ENCODE measurements at regions not wholly inside any gene's neighbourhood (a gene's known extent, or its start where the extent isn't known, plus 50 kb on each side); places are given as distances from the start of the nearest gene placed in this dataset.
A peak's percentile ranks its signal among the peaks of the same experiment; 100 is the strongest.

DNA sequence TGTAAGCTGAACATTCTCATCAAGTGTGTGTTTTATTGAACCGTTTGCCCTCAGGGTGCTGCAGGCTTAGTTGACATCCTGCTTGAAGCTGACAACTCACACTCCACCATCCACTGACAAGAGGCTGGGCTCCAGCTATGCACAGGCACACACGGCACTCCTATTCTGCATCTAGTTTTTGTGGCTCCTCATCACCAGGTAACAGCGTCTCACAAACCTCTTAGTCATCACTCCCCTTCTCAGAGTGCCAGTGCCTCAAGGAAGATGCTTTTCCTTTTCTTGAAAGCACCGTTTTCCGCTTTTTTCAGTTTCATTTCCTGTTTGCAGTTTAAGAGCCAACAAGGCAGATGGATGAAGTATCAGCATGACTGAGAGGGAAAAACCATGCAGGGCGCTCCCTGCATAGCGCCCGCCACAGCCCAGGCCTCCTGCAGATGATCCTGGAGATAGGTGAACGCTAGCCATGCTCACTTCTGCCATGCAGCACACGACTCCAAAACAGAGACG is 491.2 kb downstream of the COG6 start:
- no peak for DNase-seq (ENCODE audit: low read depth)

DNA sequence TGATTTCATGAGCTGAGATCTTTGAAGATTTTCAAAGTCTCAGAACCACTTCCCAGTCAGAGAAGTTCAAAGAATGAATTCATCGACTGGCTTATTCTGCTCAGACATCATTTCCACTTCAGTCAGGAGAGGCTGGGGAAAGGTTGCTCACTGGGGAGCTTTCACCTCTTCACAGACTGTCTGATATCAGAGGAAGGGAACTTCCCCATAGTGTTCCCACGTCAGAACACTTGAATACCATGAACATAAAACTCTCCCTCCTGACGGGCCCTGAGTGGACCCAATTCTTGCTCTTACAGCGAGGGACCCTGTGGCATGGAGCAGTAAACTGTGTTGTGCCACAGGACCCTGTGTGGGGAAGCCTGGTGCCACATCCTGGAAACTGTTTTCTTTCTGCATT is 492.6 kb downstream of the COG6 start:
- DNase-seq (ENCODE audit: low read depth): peak; percentile 9

DNA sequence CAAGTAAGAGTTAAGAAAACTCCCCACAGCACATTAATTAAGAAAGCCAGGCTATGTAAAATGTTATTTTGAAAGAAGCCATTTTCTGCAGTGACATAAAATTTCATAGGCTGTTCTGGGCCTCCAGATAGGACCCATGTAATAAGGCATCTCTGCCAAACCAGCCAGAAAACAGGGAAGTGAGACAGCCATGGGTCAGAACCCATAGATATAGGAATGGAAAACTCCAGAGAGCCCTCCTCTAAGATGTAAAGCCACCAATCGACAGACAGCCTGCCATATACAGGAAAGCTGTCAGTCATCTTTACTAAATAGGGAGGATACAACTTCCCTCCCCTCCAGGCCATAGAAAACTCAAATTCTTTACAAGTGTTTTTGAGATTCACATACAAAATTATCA is 493.3 kb downstream of the COG6 start:
- no peak for DNase-seq (ENCODE audit: low read depth)

DNA sequence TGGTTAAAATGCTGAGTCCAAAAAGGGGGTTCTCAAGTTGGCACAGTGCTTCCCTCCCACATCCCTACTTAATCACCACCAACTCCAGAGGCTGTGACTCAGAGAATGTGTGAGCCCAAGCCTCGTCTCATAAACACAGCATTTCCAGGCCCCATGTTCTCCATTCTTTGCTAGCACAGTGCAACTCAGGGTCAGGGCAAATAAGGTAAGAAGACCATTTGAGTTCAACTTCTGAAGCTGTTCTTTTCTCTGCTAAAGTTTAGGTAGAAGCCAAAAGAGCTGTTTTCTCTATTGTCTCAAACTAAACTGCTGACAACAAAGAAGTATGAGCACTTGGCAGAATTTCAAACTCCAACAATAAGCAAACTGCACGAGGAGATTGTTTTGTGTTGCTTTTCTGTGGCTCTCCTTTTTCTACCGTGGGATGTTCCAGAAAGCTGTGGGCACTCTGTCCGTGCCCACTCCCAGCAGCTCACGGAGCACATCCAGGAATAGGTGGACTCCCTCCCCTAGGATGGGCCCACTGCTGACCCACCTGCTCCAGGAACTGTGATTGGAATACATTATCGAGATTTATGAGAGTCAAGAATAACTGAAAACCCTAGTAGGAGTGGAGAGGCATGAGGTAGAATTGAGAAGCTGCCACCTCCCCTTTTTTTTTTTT is 494.3 kb downstream of the COG6 start:
- no peak for DNase-seq (ENCODE audit: low read depth)

DNA sequence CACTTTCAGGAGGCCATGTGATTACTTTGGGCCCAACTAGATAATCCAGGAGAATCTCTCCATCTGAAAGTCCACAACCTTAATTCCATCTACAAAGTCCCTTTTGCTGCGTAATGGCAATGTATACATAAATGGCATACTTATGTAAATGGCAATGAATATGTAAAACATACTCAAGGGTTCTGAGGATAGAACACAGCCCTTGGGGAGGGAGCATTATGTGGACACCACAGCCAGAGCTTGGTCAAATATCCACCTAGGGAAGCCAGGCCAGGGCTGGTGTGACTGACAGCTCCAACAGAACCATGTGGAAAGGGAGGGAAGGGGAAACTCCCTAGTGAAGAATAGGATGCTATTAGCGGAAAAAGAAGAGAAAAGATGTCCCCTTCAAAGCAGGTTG is 496.2 kb downstream of the COG6 start:
- no peak for DNase-seq (ENCODE audit: low read depth)

DNA sequence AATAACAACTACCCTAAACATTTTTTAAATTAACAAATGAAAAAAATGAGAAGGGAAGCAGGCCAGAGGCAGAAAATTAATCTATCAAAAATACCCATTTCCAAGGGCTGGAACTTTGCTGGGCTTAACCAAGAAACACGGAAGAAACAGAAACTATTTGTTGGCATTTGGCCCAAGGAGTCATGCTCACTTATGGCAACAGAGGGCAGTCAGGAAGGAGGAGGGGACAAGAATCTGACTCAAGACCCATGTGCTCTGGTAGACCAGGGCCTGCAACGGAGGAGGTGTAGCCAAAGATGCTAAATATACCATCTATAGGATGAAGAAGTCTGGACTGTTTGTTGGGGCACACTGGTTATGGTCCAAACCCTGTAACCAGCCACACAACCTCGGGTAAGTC is 496.7 kb downstream of the COG6 start:
- DNase-seq (ENCODE audit: low read depth): no peak

DNA sequence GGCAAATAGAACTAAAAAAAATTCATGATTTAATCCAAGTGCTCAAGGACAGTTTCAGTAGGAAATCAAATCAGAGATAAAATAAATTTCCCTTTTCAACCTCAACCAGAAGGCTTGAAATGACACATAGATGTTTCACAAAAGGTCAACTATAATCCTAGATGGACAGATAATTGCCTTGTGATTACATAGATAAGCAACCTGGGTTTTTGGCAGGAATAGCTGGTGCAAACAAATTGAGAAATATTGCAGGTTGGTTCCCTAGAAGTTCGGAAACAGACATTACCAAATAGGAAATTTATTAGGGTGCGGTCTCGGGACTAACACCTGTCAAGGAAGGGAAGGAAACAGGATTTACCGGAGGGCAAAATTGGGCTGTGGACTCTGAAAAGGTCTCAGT is 497.5 kb downstream of the COG6 start:
- no peak for DNase-seq (ENCODE audit: low read depth)

DNA sequence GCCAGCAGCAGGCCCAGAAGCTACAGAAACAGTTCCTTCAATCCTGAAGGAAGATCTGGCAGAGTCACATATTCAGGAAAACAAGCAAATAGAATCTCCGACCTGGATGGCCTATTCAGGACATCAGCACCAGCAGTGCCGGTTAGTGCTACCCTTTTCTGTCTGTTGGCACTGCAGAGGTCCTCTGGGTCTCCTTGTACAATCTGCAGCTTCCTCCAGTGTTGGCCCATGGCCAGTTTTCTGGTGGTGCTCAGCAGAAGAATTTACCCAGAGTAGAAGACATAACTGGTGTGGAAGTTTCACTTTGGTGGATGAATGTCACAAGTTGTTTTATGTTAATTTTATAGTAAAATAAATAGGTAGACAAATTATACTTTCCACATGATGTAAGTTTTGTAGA is 498.1 kb downstream of the COG6 start:
- DNase-seq (ENCODE audit: low read depth): no peak

DNA sequence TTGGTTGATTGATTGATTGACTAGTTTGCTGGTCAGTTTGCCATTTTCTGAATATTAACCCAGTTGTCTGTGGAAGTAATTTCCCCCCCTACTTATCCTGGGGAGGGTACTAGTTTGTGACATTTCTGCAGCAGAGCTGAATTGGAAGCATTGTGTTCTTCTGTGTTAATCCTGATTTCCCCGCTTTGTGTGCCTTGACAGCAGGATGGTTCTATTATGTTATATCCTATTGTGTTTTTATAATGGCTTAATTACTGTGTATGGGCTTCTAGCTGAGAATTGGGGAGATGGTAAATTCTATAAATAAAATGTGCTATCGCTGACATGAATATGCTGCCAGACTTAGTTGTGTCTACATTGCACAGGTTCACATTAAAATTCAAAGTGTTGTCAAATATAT is 499.7 kb downstream of the COG6 start:
- no peak for DNase-seq (ENCODE audit: low read depth)

DNA sequence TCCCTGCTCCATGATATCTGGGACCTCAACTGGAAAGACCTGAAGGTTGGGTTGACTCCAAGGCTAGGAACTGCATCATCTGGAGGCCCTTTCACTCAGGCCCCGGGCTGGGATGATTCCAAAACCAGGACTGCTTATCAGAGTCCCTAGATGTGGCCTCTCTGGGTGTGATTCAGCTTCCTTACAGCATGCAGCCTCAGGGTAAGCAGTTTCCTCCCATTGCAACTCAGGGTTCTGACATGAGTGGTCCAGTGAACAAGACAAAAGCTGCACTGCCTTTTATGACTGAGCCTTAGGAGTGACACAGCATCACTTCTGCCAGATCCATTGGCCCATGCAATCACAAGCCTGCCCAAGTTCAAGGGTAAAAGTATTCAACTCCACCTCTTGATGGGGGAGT is 502.8 kb downstream of the COG6 start:
- no peak for DNase-seq (ENCODE audit: low read depth)

DNA sequence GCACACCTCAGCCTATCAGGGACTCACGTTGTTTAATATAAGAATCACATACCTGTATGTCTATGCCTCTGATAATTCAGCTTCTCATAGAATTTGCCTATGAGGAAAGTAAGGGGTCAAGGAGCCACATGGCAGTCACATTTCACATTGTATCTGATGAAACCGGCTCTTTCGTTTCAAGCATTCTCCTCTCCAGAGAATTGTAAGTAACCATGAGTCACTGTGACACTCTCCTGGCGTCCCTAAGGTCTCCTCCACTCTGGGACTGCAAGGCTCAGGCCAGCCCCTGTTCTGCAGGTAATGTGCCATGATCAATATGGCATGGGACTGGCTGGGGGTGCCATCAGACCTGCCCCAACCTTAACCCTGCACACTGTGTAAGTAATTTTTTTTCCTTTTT is 503.3 kb downstream of the COG6 start:
- DNase-seq (ENCODE audit: low read depth): no peak

DNA sequence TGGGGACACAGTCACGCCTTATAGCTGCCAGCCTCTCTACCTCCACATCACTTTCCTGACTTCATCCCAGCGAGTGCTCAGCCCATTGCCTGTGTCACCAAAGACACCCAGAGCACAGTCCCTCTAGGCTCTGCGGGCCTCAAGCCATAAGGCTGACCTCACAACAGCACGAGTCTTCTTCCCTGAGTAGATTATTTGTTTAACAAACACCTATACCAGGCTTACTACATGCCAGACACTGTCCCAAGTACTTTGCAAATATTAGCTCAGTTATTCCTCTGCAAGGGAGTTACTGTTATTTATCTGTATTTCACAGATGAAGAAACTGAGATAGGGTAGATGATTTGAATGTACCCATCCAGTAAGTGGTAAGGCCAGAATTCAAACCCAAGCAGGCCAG is 504.3 kb downstream of the COG6 start:
- DNase-seq (ENCODE audit: low read depth): no peak

DNA sequence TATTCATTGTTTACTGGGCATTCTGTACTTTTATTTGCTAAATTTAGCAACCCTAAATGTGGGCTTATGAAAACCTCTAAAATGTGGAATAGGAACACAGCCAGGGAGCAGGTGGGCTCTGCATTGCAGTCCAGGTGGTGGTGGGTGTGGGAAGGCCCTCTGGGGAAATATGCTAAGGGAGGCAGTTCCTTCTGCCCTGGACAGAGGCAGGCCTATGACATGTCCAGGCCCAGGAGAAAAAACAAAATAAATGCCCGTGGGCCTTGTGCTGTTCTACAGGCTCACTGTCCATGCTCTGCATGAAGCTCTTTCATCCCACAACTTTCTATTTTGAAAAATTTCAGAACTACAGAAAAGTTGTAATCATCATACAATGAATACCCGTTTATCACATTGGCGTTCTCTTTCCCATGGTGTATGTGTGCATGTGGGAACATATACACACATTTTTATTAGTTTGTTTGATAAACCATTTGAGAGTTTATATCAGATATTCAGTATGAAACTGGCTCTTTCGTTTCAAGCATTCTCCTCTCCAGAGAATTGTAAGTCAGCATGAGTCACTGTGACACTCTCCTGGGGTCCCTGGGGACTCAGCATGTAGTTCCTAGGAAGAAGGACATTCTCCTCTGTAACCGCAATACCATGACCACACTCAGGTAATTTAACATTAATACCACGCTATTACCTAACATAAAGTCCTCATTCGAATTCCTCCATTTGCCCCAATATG is 505.3 kb downstream of the COG6 start:
- DNase-seq (ENCODE audit: low read depth): no peak

DNA sequence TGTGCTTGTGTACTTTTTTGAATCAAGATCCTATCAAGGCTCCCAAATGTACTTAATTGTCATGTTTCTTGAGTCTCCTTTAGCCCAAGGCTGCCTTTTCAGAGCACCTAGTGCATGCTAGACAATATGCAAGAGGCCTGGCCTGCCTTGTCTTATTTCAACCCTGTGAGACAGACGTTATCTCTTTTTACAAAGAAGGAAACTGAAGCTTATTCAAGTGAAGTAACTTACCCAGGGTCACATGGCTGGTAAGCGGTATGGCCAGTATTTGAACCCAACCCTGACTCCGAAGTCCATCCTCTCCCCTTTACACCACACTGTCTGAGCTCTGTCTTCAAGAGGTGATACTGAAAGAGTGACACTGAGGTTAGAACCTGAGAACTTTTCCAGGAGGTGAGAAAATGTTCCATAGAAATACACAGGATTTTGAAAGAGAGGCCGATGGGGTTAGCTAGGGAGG is 505.1 kb downstream of the FOXO1 start:
- no peak for DNase-seq (ENCODE audit: low read depth)

DNA sequence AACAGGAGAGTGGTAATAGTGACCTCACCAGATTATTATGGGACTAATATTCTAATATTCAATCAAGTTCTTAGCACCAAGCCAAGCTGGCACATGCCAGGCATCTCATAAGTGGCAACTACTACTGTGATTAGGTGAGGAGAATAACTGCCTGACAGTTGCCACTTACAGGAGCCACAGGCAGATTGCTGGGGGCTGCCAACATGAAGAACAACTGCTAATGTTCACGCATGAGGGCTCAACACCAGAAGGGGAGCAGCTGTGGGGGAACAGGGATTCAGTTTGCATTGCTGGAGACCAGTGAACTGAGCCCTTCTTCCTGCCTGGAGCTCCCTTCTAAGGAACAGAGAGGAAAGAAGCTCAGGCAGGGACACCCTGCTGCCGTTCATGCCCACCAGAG is 504.5 kb downstream of the FOXO1 start:
- DNase-seq (ENCODE audit: low read depth): no peak

DNA sequence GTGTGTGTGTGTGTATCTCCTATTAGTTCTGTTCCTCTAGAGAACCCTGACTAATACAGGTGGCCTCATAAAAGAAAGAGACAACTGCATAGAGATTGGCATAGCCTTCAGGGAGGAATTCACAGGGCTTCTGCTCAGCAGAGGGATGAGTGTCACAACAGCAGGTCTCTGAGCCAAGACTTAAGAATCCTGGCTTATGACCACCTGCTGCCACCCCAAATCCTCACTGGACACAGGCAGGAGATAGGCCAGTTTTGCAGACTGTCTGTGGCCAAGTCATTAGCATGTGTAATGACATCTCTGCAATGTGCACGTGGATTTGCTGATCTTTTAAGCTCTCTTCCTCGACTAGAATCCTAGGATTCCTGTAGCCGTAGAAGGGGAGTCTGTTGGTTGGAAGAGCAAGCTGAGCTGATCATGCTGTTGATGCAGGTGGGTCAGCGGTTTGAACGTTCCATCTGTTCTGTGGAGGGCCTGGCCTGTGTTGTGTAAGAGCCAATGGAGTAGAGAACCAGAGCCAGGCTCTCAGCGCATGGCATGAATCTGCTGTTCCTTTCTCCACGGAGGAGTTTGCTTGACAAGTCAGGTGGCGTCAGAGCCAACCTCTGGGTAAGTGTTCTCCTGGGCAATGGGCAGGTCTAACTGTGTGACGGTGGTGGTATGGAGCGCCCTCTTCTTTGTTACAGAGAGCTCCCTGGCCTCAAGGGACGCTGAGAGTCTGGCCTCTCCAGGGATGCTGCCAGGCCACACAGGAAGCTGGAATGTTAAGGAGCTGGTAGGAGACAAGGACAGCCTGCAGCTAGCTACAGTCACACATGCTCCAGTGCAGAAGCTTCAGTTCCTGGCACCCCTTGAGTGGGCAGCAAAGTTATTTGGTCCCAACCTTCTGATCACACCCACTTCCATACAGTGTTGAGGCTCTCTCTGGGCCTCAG is 503.1 kb downstream of the FOXO1 start:
- DNase-seq (ENCODE audit: low read depth): no peak

DNA sequence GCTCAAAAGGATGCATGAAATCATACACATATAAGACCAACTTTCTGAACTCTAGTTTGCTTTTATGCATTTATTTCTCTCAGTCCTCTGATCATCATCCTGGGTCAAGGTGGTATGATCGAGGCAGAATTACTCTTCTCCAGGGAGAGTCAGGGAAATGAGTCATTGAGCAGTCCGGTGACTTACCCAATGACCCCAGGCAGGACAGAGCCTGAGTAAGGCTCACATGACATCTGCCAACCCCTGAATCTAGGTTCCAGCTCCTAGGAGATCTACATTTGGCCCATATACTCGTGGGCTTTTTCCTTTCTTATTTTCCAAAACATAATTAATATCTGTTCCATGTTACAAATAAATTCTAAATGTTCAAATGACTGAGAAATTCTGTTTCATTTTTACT is 502.3 kb downstream of the FOXO1 start:
- DNase-seq (ENCODE audit: low read depth): no peak

DNA sequence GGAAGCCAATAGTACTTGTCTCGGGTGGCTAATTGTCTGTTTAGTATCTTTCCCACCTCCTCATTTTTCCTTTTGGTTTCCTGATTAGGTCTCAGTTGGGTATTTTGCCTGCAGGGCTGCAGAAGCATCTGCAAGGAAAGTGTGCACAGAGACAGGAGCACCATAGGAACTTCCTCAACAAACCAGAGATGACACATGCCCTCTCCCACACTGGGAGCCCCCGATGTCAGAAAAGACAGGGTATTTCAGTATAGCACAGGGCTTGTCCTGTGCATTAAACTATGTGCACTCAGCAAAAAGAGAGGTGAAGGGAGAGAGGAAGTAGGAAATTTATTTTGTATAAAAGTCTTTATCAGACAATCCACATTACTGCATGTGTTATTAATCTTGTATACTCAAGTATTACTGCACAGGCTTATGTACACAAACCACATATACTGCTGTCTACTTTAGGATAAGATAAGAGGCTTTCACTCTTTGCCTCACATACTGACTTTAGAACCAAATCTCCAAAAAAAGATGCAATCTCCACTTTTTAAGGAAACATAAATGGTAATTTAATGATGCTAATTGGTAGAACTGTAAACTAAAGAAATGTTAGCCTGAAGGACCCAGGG is 501.0 kb downstream of the FOXO1 start:
- DNase-seq (ENCODE audit: low read depth): no peak

DNA sequence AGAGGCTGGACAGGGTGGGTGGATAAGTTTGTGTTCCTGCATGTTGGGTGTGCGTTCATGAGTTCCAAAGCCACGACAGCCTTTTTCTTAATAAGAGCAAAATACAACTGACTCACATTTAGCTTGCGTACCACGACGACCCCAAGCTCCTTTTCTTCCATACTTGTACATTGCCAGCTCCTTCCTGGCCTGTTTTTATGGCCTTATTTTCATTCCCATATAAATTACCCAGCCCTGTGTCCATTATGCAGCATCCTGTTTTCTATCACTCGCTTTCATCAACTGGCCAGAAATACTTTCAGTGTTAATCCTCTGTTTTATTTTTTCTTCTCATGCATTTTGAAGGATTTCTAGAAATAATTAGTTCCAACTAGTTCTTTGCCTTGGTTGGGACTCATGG is 499.1 kb downstream of the FOXO1 start:
- DNase-seq (ENCODE audit: low read depth): no peak

DNA sequence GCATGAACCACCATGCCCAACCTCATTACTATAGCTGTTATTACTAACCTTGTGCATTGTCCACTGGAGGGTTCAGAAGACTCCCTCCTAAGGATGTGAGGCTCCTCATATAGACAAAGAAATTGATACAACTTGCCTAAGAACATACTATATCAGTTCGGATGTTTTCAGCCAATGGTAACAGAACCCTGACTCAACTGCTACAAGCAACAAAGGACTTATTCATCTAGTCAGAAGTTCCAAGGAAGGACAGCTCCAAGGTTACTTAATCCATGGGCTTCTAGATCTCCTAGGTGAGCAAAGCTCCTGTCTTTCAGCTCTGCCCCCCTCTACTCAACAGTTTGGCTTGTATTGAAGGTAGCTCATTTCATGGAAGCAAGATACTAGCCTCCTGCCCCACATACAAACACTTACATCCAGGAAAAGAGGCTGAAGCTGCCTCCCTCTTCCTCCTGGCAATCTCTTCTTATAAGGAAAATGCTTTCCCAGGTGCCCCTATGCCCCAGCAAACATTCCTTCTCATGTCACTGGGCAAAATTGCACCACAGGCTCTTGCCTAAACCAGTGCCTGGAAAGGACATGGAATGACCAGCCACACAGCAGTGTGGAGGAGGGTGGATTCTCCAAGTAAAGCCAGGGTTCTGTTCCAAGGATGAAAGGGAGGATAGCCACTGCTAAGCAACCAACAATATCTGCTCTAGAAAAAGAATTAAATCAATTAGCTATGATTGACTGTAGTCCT is 497.8 kb downstream of the FOXO1 start:
- DNase-seq (ENCODE audit: low read depth): no peak

DNA sequence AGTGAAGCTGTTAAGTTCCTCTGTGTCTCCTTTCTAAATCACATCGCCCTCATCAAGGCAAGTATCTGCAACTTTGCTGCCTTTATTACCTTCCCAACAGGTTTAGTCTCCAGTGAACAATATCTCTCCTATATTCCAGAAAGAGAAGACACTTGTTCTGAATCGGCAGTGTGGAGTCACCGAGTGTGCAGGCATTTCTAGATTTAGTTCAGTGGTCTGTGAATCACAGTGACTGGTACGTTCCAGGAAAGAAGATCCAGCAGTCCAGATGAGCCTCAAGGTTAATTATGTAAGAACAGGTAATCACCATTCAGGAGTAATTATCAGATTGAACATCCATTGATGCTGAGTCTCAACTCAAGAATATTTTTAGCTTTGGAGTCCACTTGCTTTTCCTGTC is 497.0 kb downstream of the FOXO1 start:
- no peak for DNase-seq (ENCODE audit: low read depth)

DNA sequence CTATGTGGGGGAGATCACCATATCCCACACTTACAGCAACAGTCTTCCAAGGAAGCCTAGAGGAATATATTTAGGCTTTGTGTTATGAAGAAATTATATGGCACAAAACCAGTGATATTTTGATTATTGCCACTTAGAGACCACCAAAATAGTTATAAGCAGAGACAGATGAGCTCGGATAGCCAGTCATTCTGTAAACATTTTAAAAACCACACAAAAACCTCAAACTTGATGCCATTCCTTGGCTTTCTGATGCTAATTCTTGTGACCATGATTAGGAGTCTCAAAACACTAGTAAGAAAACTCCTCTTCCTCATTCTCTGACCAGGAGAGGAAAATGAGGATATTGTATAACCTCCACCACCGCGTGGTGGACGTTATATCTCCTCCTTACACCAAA is 496.4 kb downstream of the FOXO1 start:
- no peak for DNase-seq (ENCODE audit: low read depth)

Measured in T-helper 22 cell (primary cell).